Natural killer cell treated with Interleukin-12 subunit alpha and Interleukin-12 subunit beta and Interleukin-15 and Interleukin-18, amount 100 ng/mL, for 72 hours (primary cell): ENCODE measurements at regions not wholly inside any gene's neighbourhood (a gene's known extent, or its start where the extent isn't known, plus 50 kb on each side); places are given as distances from the start of the nearest gene placed in this dataset.

Experiments
- ATAC-seq, 2 donors: fragments of 150-1000 bp; cut with Tn5 transposase in 1 of 2; sonication (Bioruptor Pico), chemical (Tn5 transposase) in 1 of 2; 2 replicates each; pipeline ENCODE4 v1.10.0; 2021
- DNase-seq: peaks from one replicate; pipeline ENCODE4 v3.0.0; 2022; ENCODE audit warnings: low spot score
- H3K27ac Mint-ChIP-seq, 2 donors: 1 replicate in 1 of 2; 2 replicates in 1 of 2; pipeline ENCODE4 v1.8.0; 2022; ENCODE audit warnings: mixed read lengths in 2 of 2, mild to moderate bottlenecking in 1 of 2, moderate library complexity in 1 of 2
- H3K27me3 Mint-ChIP-seq, 2 donors: 1 replicate in 1 of 2; 2 replicates in 1 of 2; pipeline ENCODE4 v1.8.0; 2022; ENCODE audit warnings: mixed read lengths in 2 of 2
- H3K36me3 Mint-ChIP-seq: one replicate; pipeline ENCODE4 v1.8.0; 2022; ENCODE audit warnings: mixed read lengths
- H3K4me1 Mint-ChIP-seq, 2 donors: 1 replicate in 1 of 2; 2 replicates in 1 of 2; pipeline ENCODE4 v1.8.0; 2022; ENCODE audit warnings: low read depth in 2 of 2, mixed read lengths in 2 of 2, mild to moderate bottlenecking in 1 of 2
- H3K4me3 Mint-ChIP-seq: one replicate; pipeline ENCODE4 v1.8.0; 2022; ENCODE audit warnings: mixed read lengths
- H3K9me3 Mint-ChIP-seq: 2 replicates; pipeline ENCODE4 v1.8.0; 2022; ENCODE audit warnings: mixed read lengths

DNA sequence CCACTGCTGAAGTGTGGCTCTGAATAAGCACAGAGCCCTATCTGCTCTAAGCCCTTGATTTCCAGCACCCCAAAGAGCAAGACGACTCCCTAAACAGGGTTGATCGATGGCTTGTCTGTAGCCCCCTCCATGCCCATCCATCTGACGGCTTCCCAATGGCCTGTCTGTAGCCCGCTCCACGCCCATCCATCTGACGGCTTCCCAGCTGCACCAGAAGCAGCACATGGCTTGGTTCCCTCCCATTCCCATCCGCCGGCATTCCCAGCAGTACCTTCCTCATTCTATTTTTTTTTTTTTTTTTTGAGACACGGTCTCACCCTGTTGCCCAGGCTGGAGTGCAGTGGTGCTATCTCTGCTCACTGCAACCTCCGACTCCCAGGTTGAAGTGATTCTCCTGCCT lies 64.5 kb downstream of the RBFOX3 start:
- Mint-ChIP-seq H3K27ac (no peak overlapping the region), H3K27me3 (no peaks in the 10 kb centered on the region), H3K4me3 (no peak overlapping the region), H3K9me3 (no peaks in the 10 kb centered on the region), H3K36me3 (no peaks in the 10 kb centered on the region), H3K4me1 (peaks cover 5 to 7% of the 10 kb centered on the region in 2 donors)
- ATAC-seq (no peak), DNase-seq (no peak)

GRCh38 chr17:79545251-79546005 lies 65.4 kb downstream of the RBFOX3 start:
- no peak overlapping the region for H3K27ac Mint-ChIP-seq
- no peaks in the 10 kb centered on the region for H3K27me3 Mint-ChIP-seq
- peaks cover 2 to 7% of the 10 kb centered on the region in 2 donors for H3K4me1 Mint-ChIP-seq
- ATAC-seq (no peak), DNase-seq (peak; percentile 29)
- no peaks in the 10 kb centered on the region for H3K36me3 Mint-ChIP-seq
- no peaks in the 10 kb centered on the region for H3K9me3 Mint-ChIP-seq
- no peak overlapping the region for H3K4me3 Mint-ChIP-seq

DNA sequence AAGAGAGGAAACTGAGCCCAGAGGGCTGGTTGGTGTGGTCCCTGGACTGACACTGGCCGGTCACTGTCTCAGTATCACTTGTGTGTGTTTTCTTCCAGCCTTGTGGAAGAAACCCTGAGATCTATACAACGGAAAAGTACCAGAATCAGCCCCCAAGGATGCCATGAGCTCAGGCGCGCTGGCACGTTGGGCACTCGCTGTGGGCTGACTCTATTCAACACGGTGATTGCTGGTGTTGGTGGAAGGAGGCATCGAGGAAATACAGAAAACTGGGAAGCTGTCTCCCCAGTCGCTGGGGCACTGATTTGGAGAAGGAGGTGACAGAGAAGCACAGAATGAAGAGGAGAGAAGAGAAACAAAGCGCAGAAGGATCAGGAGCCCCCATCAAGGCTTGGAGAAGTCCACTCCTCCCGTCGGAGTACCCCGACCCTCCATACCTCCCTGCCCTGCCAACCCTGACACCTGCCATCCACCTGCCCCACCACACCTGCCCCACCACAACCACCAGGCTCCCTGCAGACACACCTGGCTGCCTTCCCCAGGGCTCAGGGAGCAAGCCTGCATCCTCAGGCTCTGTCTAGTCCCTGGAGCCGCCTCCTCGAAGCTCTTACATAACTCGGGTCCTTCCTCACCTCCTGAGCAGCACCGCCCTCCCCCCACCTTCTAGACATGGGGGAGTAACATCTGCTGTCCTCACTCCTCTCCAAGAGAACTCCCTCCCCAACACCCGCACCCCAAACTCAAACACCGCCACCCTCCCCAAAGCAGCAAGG lies 66.5 kb downstream of the RBFOX3 start:
- no peak overlapping the region for H3K4me3 Mint-ChIP-seq
- peak; percentile 54 for DNase-seq
- H3K9me3 Mint-ChIP-seq: no peaks in the 10 kb centered on the region
- H3K36me3 Mint-ChIP-seq: no peaks in the 10 kb centered on the region
- H3K4me1 Mint-ChIP-seq: peaks cover 0 to 7% of the 10 kb centered on the region in 2 donors
- no peaks in the 10 kb centered on the region for H3K27me3 Mint-ChIP-seq
- H3K27ac Mint-ChIP-seq: no peak overlapping the region
- ATAC-seq: peak in 1 of 2 donors; percentile 18

GRCh38 chr17:79543531-79543930 lies 67.3 kb downstream of the RBFOX3 start:
- no peak for ATAC-seq
- no peaks in the 10 kb centered on the region for H3K9me3 Mint-ChIP-seq
- no peak overlapping the region for H3K4me3 Mint-ChIP-seq

GRCh38 chr17:79542718-79543117 lies 68.1 kb downstream of the RBFOX3 start:
- Mint-ChIP-seq H3K36me3 (no peaks in the 10 kb centered on the region), H3K4me1 (peaks cover 0 to 7% of the 10 kb centered on the region in 2 donors), H3K27me3 (no peaks in the 10 kb centered on the region), H3K9me3 (no peaks in the 10 kb centered on the region), H3K4me3 (no peak overlapping the region), H3K27ac (no peak overlapping the region)
- ATAC-seq (no peak), DNase-seq (peak; percentile 20)

More at GRCh38 chr17:79543531-79543930, 67.3 kb downstream of the RBFOX3 start:
- DNase-seq: no peak
- Mint-ChIP-seq H3K36me3 (no peaks in the 10 kb centered on the region), H3K27me3 (no peaks in the 10 kb centered on the region), H3K27ac (no peak overlapping the region), H3K4me1 (peaks cover 0 to 7% of the 10 kb centered on the region in 2 donors)

DNA sequence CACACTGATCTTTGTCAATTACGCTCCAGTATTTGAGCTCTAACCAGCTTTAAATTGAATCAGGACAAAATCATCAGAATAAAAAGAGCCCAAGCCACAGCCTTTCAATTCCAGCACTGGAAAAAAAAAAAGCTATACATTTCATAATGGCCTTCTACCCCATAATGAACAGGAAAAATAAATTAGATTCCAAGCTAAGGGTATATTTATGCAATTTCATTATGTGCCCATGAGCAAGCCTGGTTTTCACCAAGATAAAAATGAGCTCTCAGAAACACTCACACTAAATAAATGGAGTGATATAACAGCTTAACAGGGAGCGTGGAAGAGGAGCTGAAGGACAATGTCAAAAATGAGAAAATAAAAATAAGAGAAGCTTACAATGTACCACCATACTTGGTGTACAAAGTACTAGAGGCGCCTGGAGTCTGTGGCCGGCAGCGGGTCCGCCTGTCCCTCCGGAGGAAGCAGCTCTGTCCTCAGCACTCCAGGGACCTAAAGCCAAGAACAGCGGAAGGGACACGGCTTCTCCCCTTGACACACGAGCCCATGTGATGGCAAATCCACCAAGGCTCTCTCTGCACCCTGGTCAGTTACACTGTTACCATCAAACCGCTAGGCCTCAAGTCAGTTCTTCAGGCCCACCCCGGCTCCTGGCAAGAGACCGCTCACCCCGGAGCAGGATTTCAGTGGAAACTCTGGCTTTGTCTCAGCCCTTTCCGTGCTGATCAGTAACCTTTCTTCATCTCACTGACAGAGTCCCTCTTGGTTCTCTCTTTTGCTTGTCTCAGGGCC lies 69.6 kb downstream of the RBFOX3 start:
- no peaks in the 10 kb centered on the region for H3K27me3 Mint-ChIP-seq
- H3K27ac Mint-ChIP-seq: no peak overlapping the region

DNA sequence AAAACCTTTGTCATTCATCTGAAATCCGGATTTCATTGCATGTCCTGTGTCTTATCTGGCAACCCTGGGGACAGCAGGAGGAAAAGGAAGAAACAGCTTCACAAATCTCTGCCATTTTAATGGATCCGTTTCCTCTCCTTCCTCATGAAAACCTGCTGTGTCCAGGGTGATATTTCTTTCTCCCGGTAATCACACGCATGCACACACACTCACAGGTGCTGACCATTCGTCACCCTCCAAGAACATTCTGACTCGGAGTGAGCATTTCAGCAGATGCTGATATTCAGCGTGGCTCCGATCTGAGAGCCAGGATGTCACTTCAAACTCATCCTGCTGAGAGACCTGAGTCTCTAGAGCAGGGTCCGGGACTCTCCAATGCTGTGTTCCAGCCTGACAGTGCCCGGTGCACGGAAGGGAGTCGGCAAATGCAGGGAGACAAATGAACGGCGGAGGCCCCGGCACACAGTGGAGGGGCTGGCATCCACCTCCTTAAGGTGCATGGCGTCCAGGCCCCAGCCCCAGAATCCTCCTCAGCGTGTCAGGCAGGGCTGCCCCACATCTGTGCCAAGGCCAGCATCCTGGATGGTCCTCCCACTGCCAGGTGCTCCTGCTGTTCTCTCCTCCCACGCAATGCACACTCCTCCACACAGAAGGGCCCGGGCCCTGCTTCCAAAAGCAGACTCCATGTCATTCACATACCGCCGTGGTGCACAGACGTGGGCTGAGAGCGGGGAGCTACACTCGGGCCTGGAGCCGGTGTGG lies 70.7 kb downstream of the RBFOX3 start:
- H3K4me3 Mint-ChIP-seq: no peak overlapping the region
- H3K9me3 Mint-ChIP-seq: no peaks in the 10 kb centered on the region
- H3K27me3 Mint-ChIP-seq: no peaks in the 10 kb centered on the region
- DNase-seq (no peak), ATAC-seq (no peak)
- no peak overlapping the region for H3K27ac Mint-ChIP-seq
- no peaks in the 10 kb centered on the region for H3K36me3 Mint-ChIP-seq
- peaks cover 0 to 5% of the 10 kb centered on the region in 2 donors for H3K4me1 Mint-ChIP-seq

More for the DNA sequence above, 69.6 kb downstream of the RBFOX3 start:
- DNase-seq (peak; percentile 5), ATAC-seq (no peak)
- Mint-ChIP-seq H3K4me1 (peaks cover 0 to 10% of the 10 kb centered on the region in 2 donors), H3K4me3 (no peak overlapping the region), H3K36me3 (no peaks in the 10 kb centered on the region), H3K9me3 (no peaks in the 10 kb centered on the region)

- no peak overlapping the region for H3K27ac Mint-ChIP-seq
- peaks cover 0 to 2% of the 10 kb centered on the region in 2 donors for H3K4me1 Mint-ChIP-seq
- H3K4me3 Mint-ChIP-seq: no peak overlapping the region
- no peaks in the 10 kb centered on the region for H3K36me3 Mint-ChIP-seq
- no peaks in the 10 kb centered on the region for H3K27me3 Mint-ChIP-seq
- no peaks in the 10 kb centered on the region for H3K9me3 Mint-ChIP-seq
- ATAC-seq: no peak
- DNase-seq: no peak
Measured at GRCh38 chr17:79538291-79538690, 72.6 kb downstream of the RBFOX3 start.

DNA sequence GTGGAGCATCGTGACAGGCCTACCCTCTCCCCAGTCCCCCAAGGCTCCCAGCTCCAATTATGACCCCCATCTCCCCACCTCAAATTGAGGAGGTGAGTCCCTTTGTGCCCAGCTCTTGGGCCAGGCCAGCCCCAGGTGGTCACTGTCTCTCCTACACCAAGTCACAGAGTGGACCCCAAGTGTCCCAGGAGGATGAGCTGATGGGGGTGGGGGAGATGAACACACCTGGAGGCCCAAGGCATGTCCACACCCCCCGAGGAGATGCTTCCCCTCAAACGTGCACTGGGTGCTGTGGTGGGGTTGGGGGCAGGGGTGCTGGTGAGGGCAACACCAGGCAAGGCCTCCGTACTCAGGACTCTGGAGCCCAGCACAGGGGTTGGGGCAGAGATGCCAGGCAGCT lies 73.2 kb downstream of the RBFOX3 start:
- peaks cover 0 to 2% of the 10 kb centered on the region in 2 donors for H3K4me1 Mint-ChIP-seq
- no peak overlapping the region for H3K27ac Mint-ChIP-seq
- no peaks in the 10 kb centered on the region for H3K9me3 Mint-ChIP-seq
- no peak overlapping the region for H3K4me3 Mint-ChIP-seq
- H3K36me3 Mint-ChIP-seq: no peaks in the 10 kb centered on the region
- DNase-seq (no peak), ATAC-seq (no peak)
- H3K27me3 Mint-ChIP-seq: no peaks in the 10 kb centered on the region

- Mint-ChIP-seq H3K4me1 (peaks cover 0 to 2% of the 10 kb centered on the region in 2 donors), H3K27me3 (no peaks in the 10 kb centered on the region), H3K9me3 (no peaks in the 10 kb centered on the region), H3K36me3 (no peaks in the 10 kb centered on the region), H3K27ac (no peak overlapping the region), H3K4me3 (no peak overlapping the region)
- no peak for ATAC-seq
- DNase-seq: peak; percentile 16
Measured at GRCh38 chr17:79537061-79537460, 73.8 kb downstream of the RBFOX3 start.

- DNase-seq (peak; percentile 46), ATAC-seq (no peak)
- Mint-ChIP-seq H3K4me3 (no peak overlapping the region), H3K4me1 (peaks cover 0 to 2% of the 10 kb centered on the region in 2 donors), H3K9me3 (no peaks in the 10 kb centered on the region), H3K27me3 (no peaks in the 10 kb centered on the region), H3K27ac (no peak overlapping the region), H3K36me3 (no peaks in the 10 kb centered on the region)
Measured at GRCh38 chr17:79536212-79536840, 74.5 kb downstream of the RBFOX3 start.

- H3K4me3 Mint-ChIP-seq: no peak overlapping the region
- no peaks in the 10 kb centered on the region for H3K9me3 Mint-ChIP-seq
- no peak overlapping the region for H3K27ac Mint-ChIP-seq
- ATAC-seq (no peak), DNase-seq (peak; percentile 52)
- no peaks in the 10 kb centered on the region for H3K27me3 Mint-ChIP-seq
- no peaks in the 10 kb centered on the region for H3K36me3 Mint-ChIP-seq
- H3K4me1 Mint-ChIP-seq: peaks cover 0 to 2% of the 10 kb centered on the region in 2 donors
Measured at GRCh38 chr17:79535728-79536025, 75.2 kb downstream of the RBFOX3 start.
